Stomach (tissue), 8 donors: ENCODE measurements at regions not wholly inside any gene's neighbourhood (a gene's known extent, or its start where the extent isn't known, plus 50 kb on each side); places are given as distances from the start of the nearest gene placed in this dataset.
"Not testable (repeated sequence)": the region's sequence is repeated elsewhere in the genome, so short reads cannot be mapped to it uniquely, and the experiment has no call there.

Experiments
- DNase-seq, 2 donors: peaks; one replicate each; pipeline versions ENCODE4 v3.0.0 to v3.0.0-alpha.2; 2013 to 2019
- H3K27ac ChIP-seq, 5 donors: fragments of 200-600 bp in 4 of 5; sonication (generic) in 4 of 5; one replicate each; pipeline ENCODE4 v1.5.1; 2013 to 2019; ENCODE audit warnings: mild to moderate bottlenecking in 1 of 5, moderate library complexity in 1 of 5
- H3K27me3 ChIP-seq, 3 donors: fragments of 200-600 bp; sonication (generic); one replicate each; pipeline ENCODE4 v1.5.1; 2017 to 2019; ENCODE audit warnings: mixed run types in 1 of 3
- H3K36me3 ChIP-seq, 4 donors: fragments of 200-600 bp; sonication (generic); 1 replicate in 3 of 4; 2 replicates in 1 of 4; pipeline ENCODE4 v1.5.1; 2016 to 2019
- H3K4me1 ChIP-seq, 4 donors: fragments of 200-600 bp; sonication (generic); one replicate each; pipeline ENCODE4 v1.5.1; 2016 to 2019
- H3K4me3 ChIP-seq, 4 donors: fragments of 200-600 bp; sonication (generic) in 3 of 4; one replicate each; pipeline ENCODE4 v1.5.1; 2016 to 2019; ENCODE audit warnings: mild to moderate bottlenecking in 1 of 4
- H3K9me3 ChIP-seq, 4 donors: fragments of 200-600 bp; sonication (generic); one replicate each; pipeline ENCODE4 v1.5.1; 2016 to 2019
- EP300 ChIP-seq: sonication (generic); formaldehyde crosslinking; IDR thresholded peaks from one replicate; pipeline ENCODE4 v1.6.1; 2017; ENCODE audit warnings: antibody characterized with exemption
- POLR2A ChIP-seq, 4 donors: fragments of 450-650 bp; IDR thresholded peaks; one replicate each; pipeline ENCODE4 v1.6.1; 2016; ENCODE audit warnings: antibody characterized with exemption in 4 of 4, control low read depth in 2 of 4, mild to moderate bottlenecking in 1 of 4, moderate library complexity in 1 of 4
- POLR2AphosphoS5 ChIP-seq, 3 donors: sonication (generic); formaldehyde crosslinking; IDR thresholded peaks; one replicate each; pipeline ENCODE4 v1.6.1; 2016; ENCODE audit warnings: antibody characterized with exemption in 3 of 3
- WGBS, 5 donors: extraction: QIAGEN DNeasy Blood & Tissue Kit in 3 of 5; methylation state at CpG; one replicate each; pipeline versions ENCODE4 v1.1.5 to v1.1.7; 2013 to 2018; 5-methylcytosine and 5-hydroxymethylcytosine counted together
- intact Hi-C: fragments of 100-400 bp; cut with DNase I; formaldehyde crosslinking; loops from one replicate; pipeline ENCODE4 v1.15.1; 2023; ENCODE audit warnings: low total_unique reads
- TF ChIP-seq, protein P1 (sequence below), 7 experiments: fragments of 450-650 bp in 4 of 7; fragments of 200-600 bp in 3 of 7; sonication (generic) in 3 of 7; IDR thresholded peaks; one replicate each; pipeline ENCODE4 v1.5.1; 2016 to 2019; ENCODE audit warnings: antibody characterized with exemption in 7 of 7, control low read depth in 2 of 7, mild to moderate bottlenecking in 1 of 7
- donor health status: healthy with polysubstance abuse.
- donor health status: Bipolar disorder and iron deficiency.
- donor health status: healthy.

DNA sequence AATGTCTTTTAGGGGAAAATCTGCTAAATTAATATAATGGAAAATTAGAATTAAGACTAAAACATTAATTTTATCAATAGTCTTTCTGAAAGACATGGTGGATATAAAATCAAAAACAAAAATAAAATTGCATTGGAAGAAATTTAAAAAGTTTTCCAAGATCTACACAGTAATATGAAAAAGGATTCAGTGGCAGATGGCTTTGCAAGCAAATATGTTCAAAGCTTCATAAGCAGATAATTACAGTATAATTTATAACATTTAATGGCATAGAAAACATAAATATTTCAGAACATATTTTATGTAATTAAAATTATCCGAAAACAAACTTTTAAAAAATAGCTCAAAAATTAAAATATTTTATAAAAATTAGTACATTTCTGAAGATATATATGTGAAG, 512.4 kb upstream of the CYLC2 start:
- no peak for TF ChIP-seq POLR2AphosphoS5 (IDR thresholded peaks at IDR 0.05)
- TF ChIP-seq, protein P1, sequence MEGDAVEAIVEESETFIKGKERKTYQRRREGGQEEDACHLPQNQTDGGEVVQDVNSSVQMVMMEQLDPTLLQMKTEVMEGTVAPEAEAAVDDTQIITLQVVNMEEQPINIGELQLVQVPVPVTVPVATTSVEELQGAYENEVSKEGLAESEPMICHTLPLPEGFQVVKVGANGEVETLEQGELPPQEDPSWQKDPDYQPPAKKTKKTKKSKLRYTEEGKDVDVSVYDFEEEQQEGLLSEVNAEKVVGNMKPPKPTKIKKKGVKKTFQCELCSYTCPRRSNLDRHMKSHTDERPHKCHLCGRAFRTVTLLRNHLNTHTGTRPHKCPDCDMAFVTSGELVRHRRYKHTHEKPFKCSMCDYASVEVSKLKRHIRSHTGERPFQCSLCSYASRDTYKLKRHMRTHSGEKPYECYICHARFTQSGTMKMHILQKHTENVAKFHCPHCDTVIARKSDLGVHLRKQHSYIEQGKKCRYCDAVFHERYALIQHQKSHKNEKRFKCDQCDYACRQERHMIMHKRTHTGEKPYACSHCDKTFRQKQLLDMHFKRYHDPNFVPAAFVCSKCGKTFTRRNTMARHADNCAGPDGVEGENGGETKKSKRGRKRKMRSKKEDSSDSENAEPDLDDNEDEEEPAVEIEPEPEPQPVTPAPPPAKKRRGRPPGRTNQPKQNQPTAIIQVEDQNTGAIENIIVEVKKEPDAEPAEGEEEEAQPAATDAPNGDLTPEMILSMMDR (IDR thresholded peaks at IDR 0.05) = no peak
- Histone ChIP-seq H3K36me3 (no peaks in the 10 kb centered on the region), H3K4me1 (no peaks in the 10 kb centered on the region), H3K9me3 (no peaks in the 10 kb centered on the region), H3K27me3 (no peaks in the 10 kb centered on the region), H3K4me3 (no peak overlapping the region), H3K27ac (no peak overlapping the region)
- no peak for DNase-seq
- intact Hi-C loops = no loop called here
- WGBS, 5 donors = 84 to 95% (median 89%) methylated on average over 1 of the region's 1 CpG

DNA sequence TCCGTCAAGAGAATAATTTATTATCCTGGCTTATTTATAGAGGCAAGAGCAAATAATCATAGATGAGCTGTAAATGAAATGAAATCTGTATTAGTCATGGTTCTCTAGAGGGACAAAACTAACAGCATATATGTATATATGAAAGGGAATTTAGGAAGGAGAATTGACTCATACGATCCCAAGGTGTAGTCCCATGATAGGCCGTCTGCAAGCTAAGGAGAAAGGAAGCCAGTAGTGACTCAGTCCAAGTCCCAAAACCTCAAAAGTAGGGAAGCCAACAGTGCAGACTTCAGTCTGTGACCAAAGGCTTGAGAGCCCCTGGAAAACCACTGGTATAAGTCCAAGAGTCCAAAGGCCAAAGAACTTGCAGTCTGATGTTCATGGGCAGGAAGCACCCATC, 515.9 kb upstream of the CYLC2 start:
- WGBS, 5 donors = 72 to 85% (median 80%) methylated on average over 3 of the region's 3 CpGs
- Histone ChIP-seq H3K27ac (no peak overlapping the region), H3K9me3 (no peaks in the 10 kb centered on the region), H3K4me3 (no peak overlapping the region), H3K4me1 (no peaks in the 10 kb centered on the region), H3K36me3 (no peaks in the 10 kb centered on the region), H3K27me3 (no peaks in the 10 kb centered on the region)
- intact Hi-C loops = no loop called here
- DNase-seq = no peak
- TF ChIP-seq POLR2AphosphoS5 (IDR thresholded peaks at IDR 0.05) (no peak), POLR2A (IDR thresholded peaks at IDR 0.05) (no peak), EP300 (no peak)
- TF ChIP-seq, protein P1 (IDR thresholded peaks at IDR 0.05) = no peak

DNA sequence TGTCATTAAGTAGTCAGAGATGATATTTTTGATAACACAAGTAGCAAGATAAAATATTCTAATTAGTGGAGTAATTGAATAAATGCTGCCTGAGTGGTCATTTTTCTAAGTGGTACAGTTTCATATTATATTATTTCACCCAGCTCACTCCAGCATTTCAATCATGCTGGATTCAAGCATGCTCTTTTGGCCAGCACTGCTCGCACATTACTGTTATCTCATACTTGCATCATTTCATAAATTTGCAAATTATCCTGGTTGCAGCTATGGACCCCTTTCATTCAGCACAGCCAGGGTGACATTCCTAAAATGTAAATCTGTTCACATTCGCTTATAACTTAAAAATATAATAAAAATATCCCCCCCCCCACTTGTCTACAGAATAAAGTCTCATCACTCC, 520.8 kb upstream of the CYLC2 start:
- no peak for TF ChIP-seq EP300
- no peak for TF ChIP-seq POLR2A (IDR thresholded peaks at IDR 0.05)
- no peak for TF ChIP-seq POLR2AphosphoS5 (IDR thresholded peaks at IDR 0.05)
- TF ChIP-seq, protein P1 (IDR thresholded peaks at IDR 0.05) = no peak

DNA sequence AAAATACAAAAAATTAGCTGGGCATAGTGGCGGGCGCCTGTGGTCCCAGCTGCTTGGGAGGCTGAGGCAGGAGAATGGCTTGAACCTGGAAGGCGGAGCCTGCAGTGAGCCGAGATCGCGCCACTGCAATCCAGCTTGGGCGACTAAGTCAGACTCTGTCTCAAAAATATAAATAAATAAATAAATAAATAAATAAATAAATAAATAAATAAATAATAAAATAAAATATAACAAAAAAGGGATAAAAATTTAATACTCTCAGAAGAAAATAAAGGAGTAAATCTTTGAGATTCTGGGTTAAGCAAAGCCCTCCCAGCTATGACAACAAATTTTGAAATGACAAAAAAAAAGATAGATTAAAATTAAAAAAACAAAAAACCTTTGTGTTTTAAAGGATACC, 525.7 kb upstream of the CYLC2 start:
- 98 to 99% (median 99%) methylated on average over 5 to 7 of the region's 7 CpGs for WGBS, 5 donors
- H3K4me1 ChIP-seq, H3K4me3 ChIP-seq, H3K27me3 ChIP-seq, H3K9me3 ChIP-seq, DNase-seq, intact Hi-C loops, H3K27ac ChIP-seq, H3K36me3 ChIP-seq: not testable (repeated sequence)

More for the DNA sequence above, 520.8 kb upstream of the CYLC2 start:
- no peaks in the 10 kb centered on the region for H3K36me3 ChIP-seq
- no peak overlapping the region for H3K4me3 ChIP-seq
- no peaks in the 10 kb centered on the region for H3K9me3 ChIP-seq
- intact Hi-C loops = no loop called here
- 72 to 87% (median 76%) methylated on average over 2 of the region's 2 CpGs for WGBS, 5 donors
- no peaks in the 10 kb centered on the region for H3K4me1 ChIP-seq
- no peak for DNase-seq
- no peak overlapping the region for H3K27ac ChIP-seq
- H3K27me3 ChIP-seq = no peaks in the 10 kb centered on the region

DNA sequence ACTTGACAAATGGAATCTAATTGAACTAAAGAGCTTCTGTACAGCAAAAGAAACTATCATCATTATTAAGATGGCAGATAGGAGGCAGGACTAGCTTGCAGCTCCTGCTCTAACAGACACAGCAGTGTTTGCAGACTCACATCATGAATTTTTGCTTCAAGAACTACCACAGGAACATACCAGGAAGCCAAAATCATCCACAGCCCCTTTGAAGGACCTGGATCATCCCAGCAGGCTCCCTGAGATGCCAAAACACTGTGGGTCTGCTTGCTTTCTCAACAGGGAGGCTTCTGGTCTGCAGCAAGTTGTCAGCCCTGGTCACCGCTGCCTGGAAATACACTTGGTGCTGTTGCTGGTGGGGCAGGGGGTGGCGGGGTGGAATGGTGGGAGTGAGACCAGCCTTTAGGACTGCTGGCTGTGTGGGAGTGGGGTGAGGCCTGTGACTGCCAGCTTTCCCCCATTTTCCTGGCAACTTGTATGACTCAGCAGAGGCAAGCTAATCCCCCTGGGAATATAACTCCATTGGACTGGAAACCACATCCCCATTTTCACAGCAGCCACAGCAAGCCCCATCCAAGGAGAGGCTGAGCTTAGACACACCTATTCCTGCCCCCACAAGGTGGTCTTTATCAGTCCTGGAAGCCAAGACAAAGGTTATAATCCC, 533.8 kb upstream of the CYLC2 start:
- no peak for TF ChIP-seq EP300
- no peak for TF ChIP-seq POLR2AphosphoS5 (IDR thresholded peaks at IDR 0.05)
- TF ChIP-seq POLR2A (IDR thresholded peaks at IDR 0.05) = no peak
- TF ChIP-seq, protein P1 (IDR thresholded peaks at IDR 0.05) = no peak
- H3K4me1 ChIP-seq = no peaks in the 10 kb centered on the region

More for the DNA sequence above, 533.8 kb upstream of the CYLC2 start:
- Histone ChIP-seq H3K27ac (no peak overlapping the region), H3K9me3 (no peaks in the 10 kb centered on the region), H3K36me3 (no peaks in the 10 kb centered on the region), H3K27me3 (no peaks in the 10 kb centered on the region), H3K4me3 (no peak overlapping the region)
- DNase-seq = no peak
- intact Hi-C loops = no loop called here
- 81 to 91% (median 90%) methylated on average over 2 of the region's 2 CpGs for WGBS, 5 donors
